ENCODE measurements at regions not wholly inside any gene's neighbourhood (a gene's known extent, or its start where the extent isn't known, plus 50 kb on each side); places are given as distances from the start of the nearest gene placed in this dataset.

- DNase-seq: no peak
These were observed 1227.2 kb downstream of the JRKL start for GRCh38 chr11:97617031-97617430.

GRCh38 chr11:97620007-97620406 is 1230.2 kb downstream of the JRKL start:
- Histone ChIP-seq H3K9me3 (peaks cover 15% of the 10 kb centered on the region; the same call in 1 of the 2 replicates), H3K4me1 (no peaks in the 10 kb centered on the region), H3K27me3 (replicated peaks; ENCODE audit: control insufficient read depth, insufficient read depth, low read length) (no peaks in the 10 kb centered on the region), H3K4me3 (ENCODE audit: low read depth, low read length) (no peak overlapping the region), H3K36me3 (ENCODE audit: control insufficient read depth, insufficient read depth, low read length) (no peaks in the 10 kb centered on the region)
- TF ChIP-seq CTCF (IDR thresholded peaks at IDR 0.05; ENCODE audit: insufficient read depth in 1 of 2, low read depth in 1 of 2, low read length in 1 of 2, severe bottlenecking in 1 of 2, unreplicated experiment in 1 of 2): no peak
- intact Hi-C loops (cut with micrococcal nuclease; ENCODE audit: unreplicated experiment): no loop called here
- Mint-ChIP-seq H3K4me3 (ENCODE audit: unreplicated experiment) (no peak overlapping the region), H3K36me3 (ENCODE audit: insufficient read depth, unreplicated experiment) (no peaks in the 10 kb centered on the region), H3K27ac (ENCODE audit: unreplicated experiment) (no peak overlapping the region), H3K27me3 (ENCODE audit: insufficient read depth, unreplicated experiment) (no peaks in the 10 kb centered on the region), H3K9me3 (ENCODE audit: unreplicated experiment) (peaks cover 10% of the 10 kb centered on the region), H3K4me1 (ENCODE audit: low read depth, unreplicated experiment) (no peaks in the 10 kb centered on the region)
- POLR2A ChIA-PET: no interaction called here
- DNase-seq: no peak
- no TSS peak for BruUV-seq (replicated peaks)
- CTCF ChIA-PET: no interaction called here

More at GRCh38 chr11:97617031-97617430, 1227.2 kb downstream of the JRKL start:
- BruUV-seq (replicated peaks): no TSS peak
- Mint-ChIP-seq H3K27me3 (ENCODE audit: insufficient read depth, unreplicated experiment) (no peaks in the 10 kb centered on the region), H3K36me3 (ENCODE audit: insufficient read depth, unreplicated experiment) (no peaks in the 10 kb centered on the region), H3K4me1 (ENCODE audit: low read depth, unreplicated experiment) (no peaks in the 10 kb centered on the region), H3K9me3 (ENCODE audit: unreplicated experiment) (peaks cover 18% of the 10 kb centered on the region), H3K27ac (ENCODE audit: unreplicated experiment) (no peak overlapping the region), H3K4me3 (ENCODE audit: unreplicated experiment) (no peak overlapping the region)
- CTCF ChIA-PET: no interaction called here
- Histone ChIP-seq H3K4me1 (no peaks in the 10 kb centered on the region), H3K9me3 (peaks cover 15% of the 10 kb centered on the region; the same call in 1 of the 2 replicates), H3K4me3 (ENCODE audit: low read depth, low read length) (no peak overlapping the region), H3K36me3 (ENCODE audit: control insufficient read depth, insufficient read depth, low read length) (no peaks in the 10 kb centered on the region), H3K27me3 (replicated peaks; ENCODE audit: control insufficient read depth, insufficient read depth, low read length) (no peaks in the 10 kb centered on the region)
- POLR2A ChIA-PET: no interaction called here
- TF ChIP-seq CTCF (IDR thresholded peaks at IDR 0.05; ENCODE audit: insufficient read depth in 1 of 2, low read depth in 1 of 2, low read length in 1 of 2, severe bottlenecking in 1 of 2, unreplicated experiment in 1 of 2): no peak
- intact Hi-C loops (cut with micrococcal nuclease; ENCODE audit: unreplicated experiment): no loop called here

- Mint-ChIP-seq H3K27ac (ENCODE audit: unreplicated experiment) (no peak overlapping the region), H3K4me1 (ENCODE audit: low read depth, unreplicated experiment) (no peaks in the 10 kb centered on the region), H3K4me3 (ENCODE audit: unreplicated experiment) (no peak overlapping the region), H3K9me3 (ENCODE audit: unreplicated experiment) (peaks cover 10% of the 10 kb centered on the region), H3K27me3 (ENCODE audit: insufficient read depth, unreplicated experiment) (no peaks in the 10 kb centered on the region), H3K36me3 (ENCODE audit: insufficient read depth, unreplicated experiment) (no peaks in the 10 kb centered on the region)
- no peaks in the 10 kb centered on the region for H3K4me1 ChIP-seq
- no peak for TF ChIP-seq CTCF (IDR thresholded peaks at IDR 0.05; ENCODE audit: insufficient read depth in 1 of 2, low read depth in 1 of 2, low read length in 1 of 2, severe bottlenecking in 1 of 2, unreplicated experiment in 1 of 2)
- H3K36me3 ChIP-seq (ENCODE audit: control insufficient read depth, insufficient read depth, low read length): no peaks in the 10 kb centered on the region
- no TSS peak for BruUV-seq (replicated peaks)
- ChIA-PET CTCF (no interaction called here), POLR2A (no interaction called here)
- H3K4me3 ChIP-seq (ENCODE audit: low read depth, low read length): no peak overlapping the region
- DNase-seq: no peak
- H3K27me3 ChIP-seq (replicated peaks; ENCODE audit: control insufficient read depth, insufficient read depth, low read length): no peaks in the 10 kb centered on the region
- H3K9me3 ChIP-seq: peaks cover 15% of the 10 kb centered on the region; the same call in 1 of the 2 replicates
- intact Hi-C loops (cut with micrococcal nuclease; ENCODE audit: unreplicated experiment): no loop called here
These were observed 1231.5 kb downstream of the JRKL start for GRCh38 chr11:97621282-97621681.
